ENCODE measurements at regions not wholly inside any gene's neighbourhood (a gene's known extent, or its start where the extent isn't known, plus 50 kb on each side); places are given as distances from the start of the nearest gene placed in this dataset.

- H3K27ac ChIP-seq, result no peak overlapping the region
- no peak for TF ChIP-seq ZFX (IDR thresholded peaks at IDR 0.05; ENCODE audit: borderline replicate concordance)
- no peak for TF ChIP-seq CTCF (IDR thresholded peaks at IDR 0.05)
Observed at GRCh38 chr2:217642944-217643343, 359.9 kb downstream of the TNS1 start.

DNA sequence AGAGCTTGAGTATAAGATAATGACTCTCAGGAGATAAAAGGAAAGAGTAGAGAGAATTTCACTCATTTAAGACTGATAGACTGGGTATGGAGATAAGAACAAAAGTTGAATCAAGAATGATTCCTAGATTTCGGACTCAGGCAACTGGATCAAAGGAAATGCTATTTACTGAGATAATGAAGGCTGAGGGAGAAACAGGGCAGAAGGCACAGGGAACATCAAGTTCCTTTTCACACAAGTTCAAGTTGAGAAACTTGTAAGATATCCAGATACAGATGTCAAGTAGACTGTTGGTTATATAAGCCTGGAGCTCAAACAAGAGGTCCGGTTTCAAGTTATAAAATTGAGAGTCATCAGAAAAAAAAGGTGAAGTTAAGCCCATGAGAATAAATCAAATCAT lies 360.8 kb downstream of the TNS1 start:
- TF ChIP-seq CTCF (IDR thresholded peaks at IDR 0.05), result no peak
- no peak for TF ChIP-seq ZFX (IDR thresholded peaks at IDR 0.05; ENCODE audit: borderline replicate concordance)
- H3K27ac ChIP-seq, result no peak overlapping the region

GRCh38 chr2:217639481-217639880 lies 363.3 kb downstream of the TNS1 start:
- no peak overlapping the region for H3K27ac ChIP-seq
- no peak for TF ChIP-seq CTCF (IDR thresholded peaks at IDR 0.05)
- no peak for TF ChIP-seq ZFX (IDR thresholded peaks at IDR 0.05; ENCODE audit: borderline replicate concordance)

DNA sequence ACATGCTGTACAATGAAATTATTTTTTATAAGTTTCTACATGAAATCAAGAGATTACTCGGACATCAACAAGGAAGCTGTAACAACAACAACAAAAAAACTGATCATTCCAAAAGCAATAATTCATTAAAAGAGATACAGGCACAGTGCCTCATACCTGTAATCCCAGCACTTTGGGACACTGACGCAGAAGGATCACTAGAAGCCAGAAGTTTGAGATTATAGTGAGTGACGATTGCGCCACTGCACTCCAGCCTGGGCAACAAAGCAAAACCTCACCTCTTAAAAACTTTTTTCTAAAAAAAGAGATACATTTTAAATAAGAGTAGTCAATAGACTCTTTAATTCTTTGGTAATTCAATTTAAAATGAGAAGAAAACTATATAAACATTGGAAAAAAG lies 364.3 kb downstream of the TNS1 start:
- no peak overlapping the region for H3K27ac ChIP-seq
- no peak for TF ChIP-seq CTCF (IDR thresholded peaks at IDR 0.05)
- no peak for TF ChIP-seq ZFX (IDR thresholded peaks at IDR 0.05; ENCODE audit: borderline replicate concordance)

DNA sequence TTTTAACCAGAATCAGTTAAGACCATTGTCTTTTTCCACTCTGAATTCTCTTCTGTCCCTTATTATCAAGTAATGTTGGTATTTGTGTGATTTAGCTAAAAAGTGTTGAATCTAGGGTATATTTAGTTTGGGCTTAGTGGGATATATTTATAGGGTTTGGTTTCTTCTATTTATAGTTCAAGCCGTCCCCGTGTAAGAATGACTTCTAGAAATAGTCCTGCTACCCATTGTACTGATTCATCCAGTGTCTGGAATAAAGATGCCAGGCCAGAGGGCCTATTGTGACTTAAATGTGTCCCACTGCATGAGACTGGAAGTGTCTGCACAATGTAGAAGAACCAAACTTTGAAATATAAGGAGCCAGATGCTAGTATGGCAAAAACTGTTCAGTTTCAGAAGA lies 364.8 kb downstream of the TNS1 start:
- H3K27ac ChIP-seq, result no peak overlapping the region
- TF ChIP-seq ZFX (IDR thresholded peaks at IDR 0.05; ENCODE audit: borderline replicate concordance) (no peak), CTCF (IDR thresholded peaks at IDR 0.05) (no peak)

DNA sequence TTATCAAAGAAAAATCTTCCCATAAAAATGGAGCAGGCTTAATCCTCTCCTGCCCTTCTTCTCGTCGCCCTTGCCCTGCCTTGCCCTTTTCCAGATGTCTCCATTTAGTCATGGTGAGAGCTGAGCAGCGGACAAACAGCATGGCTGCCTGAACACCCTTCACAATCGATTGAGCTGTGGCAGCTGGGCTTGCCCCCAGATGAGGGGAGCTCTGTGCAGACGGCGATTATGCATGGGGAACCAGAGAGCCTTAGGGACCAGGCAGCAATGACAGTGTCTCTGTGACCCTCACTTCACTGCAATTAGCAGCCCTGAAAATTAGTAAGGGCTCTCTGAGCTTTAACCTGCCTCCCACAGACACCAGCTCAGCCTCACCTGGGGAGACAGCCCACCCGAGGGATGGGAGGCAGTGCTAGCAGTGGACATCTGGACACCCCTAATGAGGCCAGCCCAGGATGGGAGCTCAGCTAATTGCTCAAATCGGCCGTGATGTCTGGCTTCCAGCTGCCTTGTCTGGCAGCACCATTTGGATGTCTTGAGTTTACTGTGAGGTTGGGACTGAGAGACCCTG lies 365.7 kb downstream of the TNS1 start:
- TF ChIP-seq ZFX (IDR thresholded peaks at IDR 0.05; ENCODE audit: borderline replicate concordance), result no peak
- H3K27ac ChIP-seq, result no peak overlapping the region

- H3K27ac ChIP-seq, result no peak overlapping the region
- TF ChIP-seq ZFX (IDR thresholded peaks at IDR 0.05; ENCODE audit: borderline replicate concordance) (no peak), CTCF (IDR thresholded peaks at IDR 0.05) (no peak)
Observed at GRCh38 chr2:217636578-217636977, 366.2 kb downstream of the TNS1 start.

- TF ChIP-seq ZFX (IDR thresholded peaks at IDR 0.05; ENCODE audit: borderline replicate concordance) (no peak), CTCF (IDR thresholded peaks at IDR 0.05) (no peak)
Observed at GRCh38 chr2:217634871-217635270, 367.9 kb downstream of the TNS1 start.

More at GRCh38 chr2:217634871-217635270, 367.9 kb downstream of the TNS1 start:
- no peak overlapping the region for H3K27ac ChIP-seq
